Lung (tissue), 11 donors: ENCODE measurements at regions not wholly inside any gene's neighbourhood (a gene's known extent, or its start where the extent isn't known, plus 50 kb on each side); places are given as distances from the start of the nearest gene placed in this dataset.

Experiments
- ATAC-seq: fragments of 200-7000 bp; cut with Tn5 transposase; one replicate; pipeline ENCODE4 v1.9.1; 2020; ENCODE audit warnings: moderate number of reproducible peaks; ENCODE audit not compliant: insufficient read depth, low FRiP score
- DNase-seq, 3 donors: peaks; one replicate each; pipeline ENCODE4 v3.0.0-alpha.2; 2013 to 2017
- H3K27ac ChIP-seq, 2 donors: one replicate each; pipeline ENCODE4 v1.5.1; 2013; ENCODE audit warnings: mild to moderate bottlenecking in 2 of 2, moderate library complexity in 2 of 2, control low read depth in 1 of 2, inconsistent platforms in 1 of 2, low read depth in 1 of 2, low read length in 1 of 2
- H3K27me3 ChIP-seq, 3 donors: one replicate each; pipeline ENCODE4 v1.5.1; 2013; ENCODE audit warnings: low read length in 2 of 3; ENCODE audit not compliant: control insufficient read depth in 3 of 3, insufficient read depth in 3 of 3
- H3K36me3 ChIP-seq, 4 donors: one replicate each; pipeline ENCODE4 v1.5.1; 2013; ENCODE audit warnings: low read length in 4 of 4, mild to moderate bottlenecking in 1 of 4, moderate library complexity in 1 of 4; ENCODE audit not compliant: control insufficient read depth in 4 of 4, insufficient read depth in 4 of 4
- H3K4me1 ChIP-seq, 5 donors: one replicate each; pipeline ENCODE4 v1.5.1; 2013; ENCODE audit warnings: low read length in 5 of 5, mild to moderate bottlenecking in 2 of 5, moderate library complexity in 1 of 5; ENCODE audit not compliant: control insufficient read depth in 5 of 5, insufficient read depth in 5 of 5
- H3K4me3 ChIP-seq: one replicate; pipeline ENCODE4 v1.5.1; 2013; ENCODE audit warnings: mild to moderate bottlenecking, control low read depth, moderate library complexity
- H3K9ac ChIP-seq, 2 donors: one replicate each; pipeline ENCODE4 v1.5.1; 2013; ENCODE audit warnings: low read length in 2 of 2, control low read depth in 1 of 2; ENCODE audit not compliant: insufficient read depth in 1 of 2
- H3K9me3 ChIP-seq, 4 donors: one replicate each; pipeline ENCODE4 v1.5.1; 2013; ENCODE audit warnings: low read length in 3 of 4, mild to moderate bottlenecking in 1 of 4, moderate library complexity in 1 of 4; ENCODE audit not compliant: control insufficient read depth in 4 of 4, insufficient read depth in 3 of 4
- WGBS, 2 donors: extraction: QIAGEN DNeasy Blood & Tissue Kit; methylation state at CpG; one replicate each; pipeline ENCODE4 v1.1.7; 2013; 5-methylcytosine and 5-hydroxymethylcytosine counted together
- TF ChIP-seq, protein P1 (sequence below): IDR thresholded peaks from 2 replicates; pipeline ENCODE4 v1.5.1; 2012; ENCODE audit warnings: mild to moderate bottlenecking; ENCODE audit errors: control extremely low read depth, extremely low read depth
- donor health status: control.
- donor health status: control.
- donor health status: Bipolar disorder and iron deficiency.
- donor health status: healthy.
- donor health status: DM: yes; HTN: yes; CAD: no.

DNA sequence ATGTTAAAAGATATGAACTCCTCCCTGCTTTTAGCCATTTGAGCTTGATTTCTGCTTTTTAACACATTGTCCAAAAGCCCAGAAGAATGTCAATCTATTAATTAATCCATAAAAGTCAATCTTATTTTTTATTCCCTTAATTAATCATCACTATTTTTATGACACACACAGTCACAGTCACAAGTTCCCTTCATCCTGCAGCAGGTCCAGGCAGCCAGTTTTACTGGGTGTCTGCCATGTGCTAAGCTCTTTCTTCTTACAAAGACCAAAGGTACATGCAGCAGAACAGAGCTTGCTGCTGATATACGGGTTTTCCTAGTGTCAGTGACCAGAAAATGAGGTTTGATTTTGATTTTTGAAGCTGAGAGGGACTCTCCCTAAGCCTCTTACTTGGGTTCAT is 53.3 kb upstream of the SLC22A23 start:
- no peak overlapping the region for H3K4me3 ChIP-seq
- TF ChIP-seq, protein P1, sequence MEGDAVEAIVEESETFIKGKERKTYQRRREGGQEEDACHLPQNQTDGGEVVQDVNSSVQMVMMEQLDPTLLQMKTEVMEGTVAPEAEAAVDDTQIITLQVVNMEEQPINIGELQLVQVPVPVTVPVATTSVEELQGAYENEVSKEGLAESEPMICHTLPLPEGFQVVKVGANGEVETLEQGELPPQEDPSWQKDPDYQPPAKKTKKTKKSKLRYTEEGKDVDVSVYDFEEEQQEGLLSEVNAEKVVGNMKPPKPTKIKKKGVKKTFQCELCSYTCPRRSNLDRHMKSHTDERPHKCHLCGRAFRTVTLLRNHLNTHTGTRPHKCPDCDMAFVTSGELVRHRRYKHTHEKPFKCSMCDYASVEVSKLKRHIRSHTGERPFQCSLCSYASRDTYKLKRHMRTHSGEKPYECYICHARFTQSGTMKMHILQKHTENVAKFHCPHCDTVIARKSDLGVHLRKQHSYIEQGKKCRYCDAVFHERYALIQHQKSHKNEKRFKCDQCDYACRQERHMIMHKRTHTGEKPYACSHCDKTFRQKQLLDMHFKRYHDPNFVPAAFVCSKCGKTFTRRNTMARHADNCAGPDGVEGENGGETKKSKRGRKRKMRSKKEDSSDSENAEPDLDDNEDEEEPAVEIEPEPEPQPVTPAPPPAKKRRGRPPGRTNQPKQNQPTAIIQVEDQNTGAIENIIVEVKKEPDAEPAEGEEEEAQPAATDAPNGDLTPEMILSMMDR: no peak
- WGBS, 2 donors: 71 to 92% methylated on average over 1 of the region's 1 CpG
- H3K9me3 ChIP-seq: no peaks in the 10 kb centered on the region
- H3K36me3 ChIP-seq: no peaks in the 10 kb centered on the region
- H3K27ac ChIP-seq: no peak overlapping the region
- H3K4me1 ChIP-seq: peaks cover 0 to 19% (median 0%) of the 10 kb centered on the region in 5 donors
- ATAC-seq (no peak), DNase-seq (no peak)
- H3K9ac ChIP-seq: no peak overlapping the region
- no peaks in the 10 kb centered on the region for H3K27me3 ChIP-seq

DNA sequence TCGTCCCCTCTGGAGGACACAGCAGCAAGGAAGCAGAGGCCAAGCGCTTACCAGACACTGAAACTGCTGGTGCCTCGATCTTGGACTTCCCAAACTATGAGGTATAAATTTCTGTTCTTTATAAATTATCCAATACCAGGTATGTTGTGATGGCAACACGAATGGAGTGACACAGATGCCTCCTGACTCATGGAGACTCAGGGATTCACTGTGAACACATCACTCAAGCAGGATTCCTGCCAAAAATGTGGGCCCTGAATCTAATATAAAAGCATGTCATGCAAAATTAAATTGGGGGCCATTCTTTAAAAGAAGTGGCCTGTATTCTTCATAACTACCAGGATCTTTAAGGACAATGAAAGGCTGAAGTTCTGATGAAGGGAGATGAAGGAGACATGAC is 52.5 kb upstream of the SLC22A23 start:
- Histone ChIP-seq H3K4me3 (no peak overlapping the region), H3K9ac (no peak overlapping the region), H3K4me1 (peaks cover 0 to 19% (median 0%) of the 10 kb centered on the region in 5 donors), H3K36me3 (no peaks in the 10 kb centered on the region), H3K27ac (no peak overlapping the region), H3K9me3 (no peaks in the 10 kb centered on the region), H3K27me3 (no peaks in the 10 kb centered on the region)
- no peak for ATAC-seq
- no peak for DNase-seq
- 89 to 95% methylated on average over 4 of the region's 4 CpGs for WGBS, 2 donors
- TF ChIP-seq, protein P1: no peak

DNA sequence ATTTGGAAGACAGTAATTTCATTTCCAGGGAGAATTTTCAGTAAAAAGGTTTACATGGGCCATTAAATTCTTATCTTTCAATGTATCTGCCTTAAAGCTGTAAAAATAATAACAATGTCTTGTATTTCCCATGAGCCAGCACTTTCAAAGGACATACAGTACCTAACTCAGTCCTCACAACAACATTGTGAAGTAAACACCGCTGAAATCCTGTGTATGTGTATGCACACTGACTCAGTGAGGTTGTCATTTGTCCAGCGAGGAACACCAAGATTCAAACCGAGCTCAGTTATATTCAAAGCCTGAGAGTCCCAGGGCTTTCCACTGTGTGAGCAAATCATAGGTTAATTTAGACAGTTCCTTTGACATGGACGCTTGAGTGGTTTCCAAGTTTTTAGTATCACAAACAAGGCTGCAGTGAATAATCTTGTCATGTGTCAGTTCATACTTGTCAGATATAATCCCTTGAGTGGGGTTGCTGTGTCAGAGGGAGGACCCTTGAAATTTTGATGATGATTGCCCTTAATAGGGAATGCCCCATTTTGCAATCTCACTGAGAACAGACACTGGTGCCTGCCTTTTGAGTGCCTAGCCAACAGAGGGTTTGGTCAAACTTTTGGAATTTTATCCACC is 50.0 kb upstream of the SLC22A23 start:
- 75 to 88% methylated on average over 4 of the region's 4 CpGs for WGBS, 2 donors
- TF ChIP-seq, protein P1: no peak
- no peak for ATAC-seq

More for the DNA sequence above, 50.0 kb upstream of the SLC22A23 start:
- Histone ChIP-seq H3K9me3 (no peaks in the 10 kb centered on the region), H3K27me3 (no peaks in the 10 kb centered on the region), H3K9ac (no peak overlapping the region), H3K27ac (no peak overlapping the region), H3K36me3 (no peaks in the 10 kb centered on the region), H3K4me1 (peaks cover 0 to 32% (median 6%) of the 10 kb centered on the region in 5 donors), H3K4me3 (no peak overlapping the region)
- peak in 2 of 3 donors; percentile 43 to 56 for DNase-seq
